Endothelial cell (in vitro differentiated cells): ENCODE measurements at regions not wholly inside any gene's neighbourhood (a gene's known extent, or its start where the extent isn't known, plus 50 kb on each side); places are given as distances from the start of the nearest gene placed in this dataset.

ENCODE experiments used
- DNase-seq: peaks from one replicate; pipeline ENCODE4 v3.0.0; 2021; ENCODE audit warnings: low spot score
- H3K27ac Mint-ChIP-seq: one replicate; pipeline ENCODE4 v1.8.0; 2021; ENCODE audit warnings: mixed read lengths, inconsistent platforms; ENCODE audit not compliant: unreplicated experiment
- H3K27me3 Mint-ChIP-seq: one replicate; pipeline ENCODE4 v1.8.0; 2021; ENCODE audit warnings: mild to moderate bottlenecking, moderate library complexity, mixed read lengths, inconsistent platforms; ENCODE audit not compliant: unreplicated experiment
- H3K36me3 Mint-ChIP-seq: one replicate; pipeline ENCODE4 v1.8.0; 2021; ENCODE audit warnings: mild to moderate bottlenecking, low read depth, mixed read lengths, inconsistent platforms; ENCODE audit not compliant: unreplicated experiment
- H3K4me1 Mint-ChIP-seq: one replicate; pipeline ENCODE4 v1.8.0; 2021; ENCODE audit warnings: mild to moderate bottlenecking, mixed read lengths, inconsistent platforms; ENCODE audit not compliant: unreplicated experiment
- H3K4me3 Mint-ChIP-seq: one replicate; pipeline ENCODE4 v1.8.0; 2021; ENCODE audit warnings: mild to moderate bottlenecking, mixed read lengths, inconsistent platforms; ENCODE audit not compliant: unreplicated experiment
- H3K9me3 Mint-ChIP-seq: one replicate; pipeline ENCODE4 v1.8.0; 2021; ENCODE audit warnings: mixed read lengths, inconsistent platforms; ENCODE audit not compliant: unreplicated experiment
- TF ChIP-seq, protein P1 (sequence below): fragments of 200-600 bp; sonication (generic); IDR thresholded peaks from one replicate; pipeline ENCODE4 v1.5.0; 2021; ENCODE audit warnings: antibody characterized with exemption; ENCODE audit not compliant: unreplicated experiment

GRCh38 chr3:107428051-107428858, 51.0 kb downstream of the CCDC54 start:
- peaks cover 14% of the 10 kb centered on the region for H3K4me1 Mint-ChIP-seq
- DNase-seq = no peak
- peaks cover 2% of the 10 kb centered on the region for H3K27me3 Mint-ChIP-seq
- H3K36me3 Mint-ChIP-seq = no peaks in the 10 kb centered on the region
- no peaks in the 10 kb centered on the region for H3K9me3 Mint-ChIP-seq
- TF ChIP-seq, protein P1, sequence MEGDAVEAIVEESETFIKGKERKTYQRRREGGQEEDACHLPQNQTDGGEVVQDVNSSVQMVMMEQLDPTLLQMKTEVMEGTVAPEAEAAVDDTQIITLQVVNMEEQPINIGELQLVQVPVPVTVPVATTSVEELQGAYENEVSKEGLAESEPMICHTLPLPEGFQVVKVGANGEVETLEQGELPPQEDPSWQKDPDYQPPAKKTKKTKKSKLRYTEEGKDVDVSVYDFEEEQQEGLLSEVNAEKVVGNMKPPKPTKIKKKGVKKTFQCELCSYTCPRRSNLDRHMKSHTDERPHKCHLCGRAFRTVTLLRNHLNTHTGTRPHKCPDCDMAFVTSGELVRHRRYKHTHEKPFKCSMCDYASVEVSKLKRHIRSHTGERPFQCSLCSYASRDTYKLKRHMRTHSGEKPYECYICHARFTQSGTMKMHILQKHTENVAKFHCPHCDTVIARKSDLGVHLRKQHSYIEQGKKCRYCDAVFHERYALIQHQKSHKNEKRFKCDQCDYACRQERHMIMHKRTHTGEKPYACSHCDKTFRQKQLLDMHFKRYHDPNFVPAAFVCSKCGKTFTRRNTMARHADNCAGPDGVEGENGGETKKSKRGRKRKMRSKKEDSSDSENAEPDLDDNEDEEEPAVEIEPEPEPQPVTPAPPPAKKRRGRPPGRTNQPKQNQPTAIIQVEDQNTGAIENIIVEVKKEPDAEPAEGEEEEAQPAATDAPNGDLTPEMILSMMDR = no peak
- no peak overlapping the region for H3K27ac Mint-ChIP-seq
- H3K4me3 Mint-ChIP-seq = no peak overlapping the region

DNA sequence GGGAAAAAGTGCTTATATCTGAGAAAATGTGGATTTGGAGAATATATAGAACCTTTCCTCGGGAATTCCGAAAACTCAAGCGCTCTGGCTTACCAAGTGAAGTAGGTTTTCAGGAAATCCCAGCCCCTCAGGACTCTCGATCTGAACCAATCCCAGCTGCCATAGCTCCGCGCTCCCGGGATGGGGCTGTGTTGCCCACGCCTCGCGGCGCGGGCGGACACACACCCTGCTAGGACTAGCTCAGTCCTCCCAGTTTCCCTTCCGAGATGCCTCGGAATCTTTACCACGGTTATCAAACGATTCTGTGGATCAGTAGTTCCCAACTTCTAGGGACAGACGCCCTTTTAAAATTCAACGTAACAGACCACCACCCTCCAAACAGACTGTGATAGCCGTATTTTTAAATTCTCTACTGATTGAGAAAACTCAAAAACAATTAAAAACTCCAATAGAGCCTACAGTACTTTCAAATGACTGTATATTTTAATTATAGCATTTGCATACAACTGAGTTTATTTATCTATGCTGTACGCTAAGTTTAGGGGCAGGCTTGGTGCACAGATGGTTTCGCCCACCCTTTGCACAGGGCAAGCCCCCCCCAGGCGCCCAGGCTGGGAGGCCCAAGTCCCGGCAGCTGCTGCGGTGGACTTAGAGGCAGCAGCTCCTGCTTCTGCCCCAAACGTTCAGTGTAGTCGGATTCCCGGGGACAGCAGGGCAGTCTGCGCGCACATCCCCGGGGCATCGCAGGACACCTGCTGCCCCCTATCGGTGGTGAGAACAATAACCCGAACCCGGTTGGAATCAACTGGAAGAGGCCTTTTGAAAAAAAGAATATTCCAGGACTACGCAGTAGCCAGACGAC, 52.3 kb downstream of the CCDC54 start:
- Mint-ChIP-seq H3K4me3 (peak overlapping the region; percentile 89), H3K4me1 (peaks cover 14% of the 10 kb centered on the region), H3K9me3 (no peaks in the 10 kb centered on the region), H3K27me3 (peaks cover 2% of the 10 kb centered on the region), H3K36me3 (no peaks in the 10 kb centered on the region), H3K27ac (no peak overlapping the region)
- TF ChIP-seq, protein P1 = peak; percentile 96
- peak; percentile 87 for DNase-seq

GRCh38 chr3:107430214-107430995, 53.2 kb downstream of the CCDC54 start:
- TF ChIP-seq, protein P1 = no peak
- H3K4me3 Mint-ChIP-seq = peak overlapping the region; percentile 89
- H3K27me3 Mint-ChIP-seq = peaks cover 2% of the 10 kb centered on the region

GRCh38 chr3:107430996-107431245, 53.7 kb downstream of the CCDC54 start:
- TF ChIP-seq, protein P1 = no peak
- H3K9me3 Mint-ChIP-seq = no peaks in the 10 kb centered on the region
- peaks cover 2% of the 10 kb centered on the region for H3K27me3 Mint-ChIP-seq
- peak overlapping the region; percentile 89 for H3K4me3 Mint-ChIP-seq
- DNase-seq = no peak
- peaks cover 12% of the 10 kb centered on the region for H3K4me1 Mint-ChIP-seq
- peak overlapping the region; percentile 80 for H3K27ac Mint-ChIP-seq
- H3K36me3 Mint-ChIP-seq = no peaks in the 10 kb centered on the region

More at GRCh38 chr3:107430214-107430995, 53.2 kb downstream of the CCDC54 start:
- Mint-ChIP-seq H3K9me3 (no peaks in the 10 kb centered on the region), H3K4me1 (peaks cover 14% of the 10 kb centered on the region), H3K36me3 (no peaks in the 10 kb centered on the region), H3K27ac (peak overlapping the region; percentile 80)
- peak; percentile 9 for DNase-seq
